B cell (primary cell): ENCODE measurements at regions not wholly inside any gene's neighbourhood (a gene's known extent, or its start where the extent isn't known, plus 50 kb on each side); places are given as distances from the start of the nearest gene placed in this dataset.

Experiments
- ATAC-seq: fragments of 200-7000 bp; cut with Tn5 transposase; one replicate; pipeline ENCODE4 v1.10.0; 2021; ENCODE audit warnings: low read depth, mild to moderate bottlenecking, moderate number of reproducible peaks, moderate library complexity
- CTCF ChIA-PET: fragments of 350-600 bp; sonication (Branson Sonifier 250); formaldehyde crosslinking; loops from one replicate; lab custom pipeline; 2021; ENCODE audit warnings: antibody characterized with exemption, inconsistent platforms; lab: Charles Lee
- POLR2A ChIA-PET: fragments of 350-600 bp; sonication (Branson Sonifier 250); formaldehyde crosslinking; loops from one replicate; lab custom pipeline; 2021; ENCODE audit warnings: antibody characterized with exemption; lab: Charles Lee
- DNase-seq: peaks from one replicate; pipeline ENCODE4 v3.0.0; 2013
- H2AFZ ChIP-seq: 2 replicates; pipeline ENCODE4 v1.6.1; 2012; ENCODE audit warnings: mild to moderate bottlenecking, low read depth, low read length; ENCODE audit not compliant: insufficient read depth, poor library complexity, severe bottlenecking
- H3K27ac ChIP-seq, 2 donors: 1 replicate in 1 of 2; 2 replicates in 1 of 2; pipeline ENCODE4 v1.5.1; 2012 to 2013; ENCODE audit warnings: low read length in 2 of 2, mild to moderate bottlenecking in 2 of 2, moderate library complexity in 1 of 2
- H3K27me3 ChIP-seq, 4 experiments: fragments of 200-600 bp in 1 of 4; sonication (generic) in 1 of 4; replicated peaks in 1 of 4; 1 replicate in 2 of 4; 2 replicates in 2 of 4; pipeline versions ENCODE4 v1.6.1 to v1.7.0; 2013 to 2016; ENCODE audit warnings: low read length in 3 of 4, mild to moderate bottlenecking in 2 of 4, mixed read lengths in 1 of 4, moderate library complexity in 1 of 4; ENCODE audit not compliant: insufficient read depth in 4 of 4, control insufficient read depth in 3 of 4; ENCODE audit errors: control extremely low read depth in 1 of 4
- H3K36me3 ChIP-seq, 2 experiments: replicated peaks in 1 of 2; 1 replicate in 1 of 2; 2 replicates in 1 of 2; pipeline versions ENCODE4 v1.6.1 to v1.7.1; 2013; ENCODE audit warnings: low read length in 1 of 2; ENCODE audit not compliant: insufficient read depth in 2 of 2, control insufficient read depth in 1 of 2; ENCODE audit errors: control extremely low read depth in 1 of 2, extremely low read depth in 1 of 2
- H3K4me1 ChIP-seq, 2 donors: fragments of 200-600 bp in 1 of 2; sonication (generic) in 1 of 2; 1 replicate in 1 of 2; 2 replicates in 1 of 2; pipeline versions ENCODE4 v1.5.1 to v1.6.1; 2013 to 2017; ENCODE audit warnings: low read length in 2 of 2; ENCODE audit not compliant: control insufficient read depth in 2 of 2, insufficient read depth in 2 of 2
- H3K4me2 ChIP-seq: replicated peaks from 2 replicates; pipeline ENCODE3; 2012; ENCODE audit warnings: mild to moderate bottlenecking, low read depth, low read length; ENCODE audit not compliant: poor library complexity, severe bottlenecking
- H3K4me3 ChIP-seq, 5 experiments: fragments of 200-600 bp in 1 of 5; sonication (generic) in 1 of 5; 1 replicate in 3 of 5; 2 replicates in 2 of 5; pipeline versions ENCODE4 v1.5.1 to v1.7.0; 2011 to 2016; ENCODE audit warnings: low read length in 4 of 5, mild to moderate bottlenecking in 4 of 5, low read depth in 2 of 5, control low read depth in 1 of 5, moderate library complexity in 1 of 5; ENCODE audit not compliant: insufficient read depth in 1 of 5; ENCODE audit errors: control extremely low read depth in 1 of 5, extremely low read depth in 1 of 5
- H3K79me2 ChIP-seq: fragments of 200-600 bp; sonication (generic); one replicate; pipeline ENCODE4 v1.6.0; 2016; ENCODE audit warnings: low read length; ENCODE audit not compliant: control insufficient read depth, insufficient read depth
- H3K9ac ChIP-seq: fragments of 200-600 bp; sonication (generic); 2 replicates; pipeline ENCODE4 v1.6.1; 2017; ENCODE audit warnings: mild to moderate bottlenecking, low read length, moderate library complexity
- H3K9me3 ChIP-seq, 3 donors: one replicate each; pipeline versions ENCODE4 v1.6.1 to v1.7.1; 2013; ENCODE audit warnings: low read length in 2 of 3; ENCODE audit not compliant: control insufficient read depth in 2 of 3, insufficient read depth in 1 of 3; ENCODE audit errors: control extremely low read depth in 1 of 3
- H4K20me1 ChIP-seq: 2 replicates; pipeline ENCODE4 v1.6.0; 2012; ENCODE audit warnings: mild to moderate bottlenecking, low read length; ENCODE audit not compliant: insufficient read depth, control insufficient read depth, poor library complexity, severe bottlenecking
- H3K27ac Mint-ChIP-seq: one replicate; pipeline ENCODE4 v1.8.0; 2021; ENCODE audit warnings: mixed read lengths
- H3K27me3 Mint-ChIP-seq: one replicate; pipeline ENCODE4 v1.8.0; 2021; ENCODE audit warnings: mixed read lengths
- H3K4me1 Mint-ChIP-seq: one replicate; pipeline ENCODE4 v1.8.0; 2021; ENCODE audit warnings: mixed read lengths
- H3K4me3 Mint-ChIP-seq: one replicate; pipeline ENCODE4 v1.8.0; 2021; ENCODE audit warnings: mixed read lengths
- H3K9me3 Mint-ChIP-seq: one replicate; pipeline ENCODE4 v1.8.0; 2022; ENCODE audit warnings: mixed read lengths; ENCODE audit not compliant: insufficient read depth
- CTCF ChIP-seq: fragments of 200-600 bp; IDR thresholded peaks from one replicate; pipeline ENCODE4 v1.8.0; 2022; ENCODE audit warnings: antibody characterized with exemption, mild to moderate bottlenecking
- EZH2 ChIP-seq: IDR thresholded peaks from 2 replicates; pipeline ENCODE4 v1.6.1; 2012; ENCODE audit warnings: borderline replicate concordance, low read depth, mild to moderate bottlenecking, moderate library complexity, low read length; ENCODE audit not compliant: insufficient read depth, poor library complexity, severe bottlenecking
- WGBS: methylation state at CpG from one replicate; pipeline ENCODE4 v1.1.5; 2013; ENCODE audit warnings: missing lambda C conversion rate; ENCODE audit not compliant: insufficient coverage; 5-methylcytosine and 5-hydroxymethylcytosine counted together
- intact Hi-C: fragments of 100-400 bp; cut with micrococcal nuclease; formaldehyde crosslinking; loops from one replicate; pipeline ENCODE4 v1.10.0; 2022

- ChIA-PET CTCF (no interaction called here), POLR2A (no interaction called here)
- Histone ChIP-seq H3K9ac (no peak overlapping the region), H3K4me3 (no peak overlapping the region), H3K4me1 (peaks cover 12 to 19% of the 10 kb centered on the region in 2 donors), H3K4me2 (no peak overlapping the region), H3K79me2 (no peaks in the 10 kb centered on the region), H2AFZ (no peak overlapping the region), H3K9me3 (no peaks in the 10 kb centered on the region), H3K36me3 (no peaks in the 10 kb centered on the region), H3K27me3 (no peaks in the 10 kb centered on the region), H4K20me1 (no peaks in the 10 kb centered on the region), H3K27ac (no peak overlapping the region)
- no peak for TF ChIP-seq CTCF
- no peak for TF ChIP-seq EZH2
- no peaks in the 10 kb centered on the region for H3K9me3 Mint-ChIP-seq
- H3K27me3 Mint-ChIP-seq: peaks cover 4% of the 10 kb centered on the region
- no peak overlapping the region for H3K27ac Mint-ChIP-seq
- peaks cover 21% of the 10 kb centered on the region for H3K4me1 Mint-ChIP-seq
- DNase-seq (no peak), ATAC-seq (no peak)
- intact Hi-C loops: no loop called here
- H3K4me3 Mint-ChIP-seq: no peak overlapping the region
- no CpG with 5 or more reads among the region's 1 CpG for WGBS
These were observed 127.4 kb upstream of the ARHGAP5 start for GRCh38 chr14:31949709-31950108.

GRCh38 chr14:31950331-31950730 lies 126.8 kb upstream of the ARHGAP5 start:
- Histone ChIP-seq H3K9ac (no peak overlapping the region), H3K4me1 (peaks cover 6 to 13% of the 10 kb centered on the region in 2 donors), H3K4me2 (no peak overlapping the region), H3K27me3 (no peaks in the 10 kb centered on the region), H3K36me3 (no peaks in the 10 kb centered on the region), H4K20me1 (no peaks in the 10 kb centered on the region), H3K4me3 (no peak overlapping the region), H3K79me2 (no peaks in the 10 kb centered on the region), H3K9me3 (no peaks in the 10 kb centered on the region), H3K27ac (no peak overlapping the region), H2AFZ (no peak overlapping the region)
- intact Hi-C loops: no loop called here
- ChIA-PET CTCF (no interaction called here), POLR2A (no interaction called here)
- TF ChIP-seq CTCF: no peak
- no peak for TF ChIP-seq EZH2
- DNase-seq (no peak), ATAC-seq (no peak)
- WGBS: 83% methylated on average over 5 of the region's 7 CpGs
- Mint-ChIP-seq H3K27ac (no peak overlapping the region), H3K27me3 (peaks cover 4% of the 10 kb centered on the region), H3K4me1 (peaks cover 15% of the 10 kb centered on the region), H3K4me3 (no peak overlapping the region), H3K9me3 (no peaks in the 10 kb centered on the region)
